GM19238 (cell line): ENCODE measurements at regions not wholly inside any gene's neighbourhood (a gene's known extent, or its start where the extent isn't known, plus 50 kb on each side); places are given as distances from the start of the nearest gene placed in this dataset.

ENCODE experiments used
- DNase-seq: peaks from one replicate; pipeline ENCODE4 v3.0.0; 2011; ENCODE audit warnings: low spot score; ENCODE audit not compliant: insufficient read length

DNA sequence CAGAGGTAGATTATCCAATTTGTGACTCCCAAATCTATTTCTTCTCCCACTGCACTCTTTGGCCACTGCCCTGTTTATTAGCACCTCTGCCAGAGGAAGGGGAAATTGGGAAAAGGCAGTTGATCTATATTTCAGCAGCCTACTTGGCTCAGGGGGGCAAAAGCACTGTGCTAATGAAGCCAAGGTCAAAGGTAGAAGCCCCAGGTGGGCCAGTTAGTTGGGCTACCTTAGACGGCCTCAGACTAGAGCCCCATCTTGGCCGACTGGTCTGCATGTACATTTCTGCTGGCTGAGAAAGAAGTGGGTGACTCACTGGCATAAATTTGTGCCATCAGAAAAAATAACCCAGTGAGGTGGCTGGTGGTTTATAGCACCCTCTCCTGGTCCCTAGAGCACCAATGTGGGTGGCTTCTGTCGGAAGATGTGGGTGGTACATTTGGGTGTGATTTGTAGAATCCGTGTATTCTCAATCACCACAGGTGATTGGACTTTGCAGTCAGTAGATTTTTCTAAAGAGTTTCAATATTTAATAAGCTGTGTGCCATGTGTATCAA, 293.3 kb upstream of the MKI67 start:
- no peak for DNase-seq

DNA sequence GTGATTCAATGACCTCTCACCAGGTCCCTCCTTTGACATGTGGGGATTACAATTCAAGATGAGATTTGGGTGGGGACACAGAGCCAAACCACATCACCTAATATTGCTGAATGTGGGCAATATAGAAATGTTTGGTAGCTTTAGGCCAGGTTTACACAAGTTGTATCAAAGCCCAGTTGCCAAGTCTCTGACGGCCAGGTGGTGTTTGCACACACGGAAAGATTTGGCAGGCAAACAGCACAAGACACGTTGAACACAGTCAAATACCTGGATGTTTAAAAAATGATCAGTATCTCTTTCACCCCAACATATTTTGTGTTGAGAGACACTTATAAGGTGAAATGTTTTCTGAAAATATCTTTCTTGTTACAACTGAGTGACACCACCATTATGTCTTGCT, 294.4 kb upstream of the MKI67 start:
- DNase-seq = no peak

DNA sequence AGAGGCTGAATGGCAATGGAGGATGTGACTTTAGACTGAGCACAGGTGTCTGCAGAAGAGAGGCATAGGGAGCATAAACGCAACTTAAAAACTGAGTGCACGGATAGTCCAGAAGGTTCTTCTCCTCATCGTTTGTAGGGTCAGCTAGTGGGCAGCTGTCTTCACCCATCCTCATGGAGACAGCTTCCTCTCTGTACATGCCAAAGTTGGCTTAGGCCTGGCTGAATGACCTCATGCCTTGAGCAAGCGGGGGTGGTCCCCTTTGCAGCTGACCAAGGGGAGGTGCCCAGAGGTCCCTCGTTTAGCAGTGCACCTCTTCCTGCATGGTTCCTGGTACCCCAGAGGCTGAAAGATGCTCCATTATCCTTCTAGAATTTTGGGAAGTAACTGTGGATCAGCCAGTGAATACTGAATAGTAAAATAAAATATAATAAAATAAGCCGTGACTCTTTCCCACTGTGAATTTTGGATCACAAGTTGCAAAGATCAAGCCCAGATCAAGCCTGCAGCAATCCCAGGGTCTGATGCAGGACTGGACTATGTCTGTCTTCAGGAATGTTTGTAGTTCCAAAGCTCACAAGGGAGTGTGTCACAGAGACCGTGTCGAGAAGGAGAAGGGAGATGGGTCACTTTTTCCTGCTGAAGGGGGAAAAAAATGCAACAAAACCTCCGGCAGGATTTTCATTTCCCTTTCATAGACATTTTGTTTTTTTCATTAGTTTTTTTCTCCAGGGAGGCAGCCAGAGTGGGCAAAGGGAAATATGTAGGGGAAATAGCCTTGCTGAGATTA, 295.3 kb upstream of the MKI67 start:
- no peak for DNase-seq

DNA sequence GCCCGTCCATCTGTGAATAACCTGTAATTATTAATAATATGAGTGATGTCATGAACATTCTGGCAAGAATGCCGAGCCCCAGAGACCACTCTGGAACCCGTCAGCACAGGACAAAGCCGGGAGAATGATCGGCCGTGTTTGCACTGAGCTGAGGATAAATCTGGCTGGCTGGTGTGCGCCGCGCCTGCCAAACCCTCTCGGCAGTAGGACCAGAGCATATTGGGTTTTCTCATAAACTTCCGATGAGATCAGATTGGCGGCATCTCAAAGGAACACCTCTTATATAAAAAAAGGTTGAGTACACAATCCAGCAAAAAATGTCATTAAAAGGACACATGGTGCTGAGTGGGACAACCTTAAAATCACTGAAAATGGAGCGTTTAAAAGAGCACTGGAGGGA, 296.0 kb upstream of the MKI67 start:
- DNase-seq = no peak

DNA sequence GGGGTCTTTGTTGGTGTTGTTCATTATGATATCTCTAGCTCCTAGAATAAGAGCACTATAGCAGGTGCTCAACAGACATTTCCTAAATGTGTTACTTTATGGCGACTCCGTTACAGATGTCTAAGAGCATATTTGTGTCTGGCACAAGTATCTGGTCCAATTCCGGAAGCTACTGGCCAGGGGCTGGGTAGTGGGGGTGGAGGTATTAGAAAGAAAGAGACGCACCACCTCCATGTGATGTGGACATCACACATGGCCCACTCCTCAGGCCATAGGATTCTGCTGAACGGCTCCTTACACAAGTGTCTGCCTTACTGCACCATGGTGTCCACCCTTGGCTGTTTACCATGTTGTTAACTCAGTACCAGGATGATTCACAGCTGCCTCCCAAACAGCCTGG, 296.8 kb upstream of the MKI67 start:
- DNase-seq = no peak

DNA sequence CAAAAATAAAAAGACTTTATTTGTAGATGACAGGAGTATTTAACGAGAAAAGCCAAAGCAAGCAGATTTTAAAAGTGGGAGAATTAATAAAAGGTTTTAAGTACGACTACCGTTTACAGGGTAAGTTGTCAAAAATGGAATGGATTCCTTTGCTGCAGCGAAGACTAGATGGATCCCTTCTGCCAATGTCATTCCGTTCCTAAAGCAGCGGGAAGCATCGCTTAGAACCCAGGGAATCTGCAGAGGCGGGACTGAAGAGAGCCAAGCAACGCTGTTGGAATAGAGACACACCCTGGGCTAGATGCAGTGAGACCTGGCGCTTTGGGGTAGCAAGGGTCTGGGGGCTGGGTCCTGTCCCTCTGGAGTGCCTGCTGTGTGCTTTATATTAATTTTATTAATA, 303.1 kb upstream of the MKI67 start:
- DNase-seq = no peak

DNA sequence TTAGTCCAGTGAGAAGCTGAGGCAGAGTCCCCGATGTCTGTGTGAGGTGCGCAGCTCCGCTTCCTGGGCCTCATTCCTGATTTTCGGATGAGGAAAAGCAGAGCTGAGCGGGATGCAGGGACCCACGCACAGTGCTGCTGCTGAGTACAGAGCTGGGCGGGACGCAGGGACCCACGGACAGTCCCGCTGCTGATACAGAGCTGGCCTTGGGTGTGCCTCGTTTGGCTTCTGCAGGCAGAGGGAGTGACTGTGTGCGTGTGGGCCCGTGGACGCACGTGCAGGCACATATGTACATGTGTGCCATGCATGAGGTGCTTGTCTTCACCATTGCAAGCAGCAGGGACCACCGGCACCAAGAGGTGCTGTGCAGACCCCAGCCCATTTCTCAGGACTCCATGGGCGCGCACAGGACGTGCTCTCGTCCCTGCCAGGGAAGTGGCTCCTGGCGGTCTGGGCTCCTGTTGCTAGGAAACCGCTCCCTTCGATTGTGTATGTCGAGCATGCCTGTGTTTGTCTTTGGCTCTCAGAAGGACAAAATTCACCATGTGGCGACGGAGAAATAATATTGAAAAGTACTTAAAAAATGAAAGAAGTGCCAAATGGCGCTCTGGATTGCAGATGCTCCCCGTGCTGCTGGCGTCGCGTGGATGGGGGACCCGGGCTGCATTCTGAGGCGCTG, 303.8 kb upstream of the MKI67 start:
- no peak for DNase-seq

DNA sequence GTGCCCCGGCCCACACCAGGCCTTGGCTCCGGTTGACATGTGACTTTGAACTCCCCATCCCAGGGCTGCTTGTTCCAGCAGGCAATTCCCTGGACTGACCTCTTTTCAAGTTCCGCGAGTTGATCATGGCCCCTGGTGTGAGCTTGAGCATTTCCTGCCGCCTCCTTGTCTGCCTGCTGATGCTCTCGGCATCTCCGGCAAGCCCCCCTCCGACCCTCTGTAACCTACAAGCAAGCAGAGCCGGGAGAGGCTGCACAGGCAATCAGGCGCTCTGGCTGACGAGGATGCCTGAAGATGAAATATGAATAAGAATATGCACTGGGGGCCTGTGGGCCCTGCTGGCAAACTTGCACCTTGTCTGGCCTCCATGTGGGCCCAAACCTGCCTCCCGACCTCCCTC, 304.9 kb upstream of the MKI67 start:
- no peak for DNase-seq

DNA sequence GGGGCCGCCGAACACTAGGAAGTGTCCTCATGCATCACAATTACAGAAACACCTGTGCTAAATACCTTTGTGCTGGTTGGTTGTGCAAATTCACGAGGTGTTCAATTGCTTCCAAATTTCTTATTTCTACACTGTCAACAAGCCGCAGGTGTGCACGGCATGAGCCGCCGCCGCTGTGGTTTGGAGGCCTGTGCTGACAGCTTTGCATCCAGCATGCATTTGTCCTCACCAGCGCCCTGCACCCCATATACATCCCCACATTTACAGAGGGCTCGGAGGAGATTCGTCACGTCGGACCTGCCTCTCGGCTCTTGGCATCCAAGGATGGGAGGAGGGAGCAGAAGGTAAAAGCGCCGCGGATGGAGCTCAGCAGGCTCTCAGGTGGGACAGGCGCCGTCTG, 305.3 kb upstream of the MKI67 start:
- DNase-seq = no peak

DNA sequence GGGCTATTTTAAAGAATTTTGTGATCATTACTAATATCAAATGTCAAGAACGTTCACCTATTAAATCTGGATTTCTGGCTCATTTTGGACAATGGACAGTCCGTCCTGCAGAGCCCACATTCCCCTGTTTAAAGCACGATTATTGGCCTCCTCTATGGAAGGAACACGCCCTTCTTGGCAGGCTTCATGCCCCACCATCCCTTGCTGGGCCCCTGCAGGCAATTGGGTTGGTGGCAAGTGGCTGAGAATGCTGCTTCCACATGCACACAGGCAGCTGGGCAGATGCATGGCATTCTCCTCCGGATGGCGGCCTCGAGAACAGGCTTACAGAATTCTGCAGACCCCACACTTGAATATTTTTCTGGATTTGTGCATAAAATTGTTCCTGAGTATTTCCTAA, 305.8 kb upstream of the MKI67 start:
- DNase-seq = no peak

DNA sequence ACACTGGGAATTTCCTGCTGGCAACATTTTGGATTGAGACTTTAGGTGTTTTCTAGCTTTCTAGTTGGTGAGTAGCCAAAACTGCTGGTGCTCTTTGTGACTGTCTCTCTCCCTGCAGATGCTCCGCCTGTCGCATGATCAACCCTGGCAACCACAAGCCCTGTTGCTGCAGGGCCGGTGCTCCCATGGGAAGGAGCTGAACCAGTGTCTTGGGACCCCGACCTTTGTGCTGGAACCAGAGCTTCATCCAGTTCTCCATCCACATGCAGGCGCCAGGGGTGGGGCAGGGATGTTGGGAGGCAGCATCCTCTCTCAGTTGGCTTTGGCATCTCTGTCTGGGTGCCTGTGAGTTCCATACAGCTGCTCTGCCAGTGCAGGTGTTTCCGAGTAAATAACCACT, 306.2 kb upstream of the MKI67 start:
- no peak for DNase-seq

DNA sequence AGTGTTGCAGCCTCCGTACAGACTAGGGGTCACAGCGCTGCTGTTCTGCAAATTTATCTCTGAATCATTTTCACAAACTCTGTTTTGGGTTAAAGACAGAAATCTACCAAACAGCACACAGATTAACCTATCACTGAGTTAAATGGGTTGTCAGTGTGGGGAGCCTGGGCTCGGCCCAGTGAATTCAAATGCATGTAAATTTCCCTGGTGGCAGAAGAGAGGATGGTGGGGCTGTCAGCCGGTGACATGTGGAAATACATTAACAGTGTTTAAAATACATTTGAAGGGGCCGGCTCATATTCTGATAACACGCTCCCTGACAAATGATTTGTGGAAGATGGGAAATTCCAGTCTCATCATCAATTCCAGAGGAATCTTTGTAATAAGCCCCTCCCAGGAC, 309.6 kb upstream of the MKI67 start:
- no peak for DNase-seq

DNA sequence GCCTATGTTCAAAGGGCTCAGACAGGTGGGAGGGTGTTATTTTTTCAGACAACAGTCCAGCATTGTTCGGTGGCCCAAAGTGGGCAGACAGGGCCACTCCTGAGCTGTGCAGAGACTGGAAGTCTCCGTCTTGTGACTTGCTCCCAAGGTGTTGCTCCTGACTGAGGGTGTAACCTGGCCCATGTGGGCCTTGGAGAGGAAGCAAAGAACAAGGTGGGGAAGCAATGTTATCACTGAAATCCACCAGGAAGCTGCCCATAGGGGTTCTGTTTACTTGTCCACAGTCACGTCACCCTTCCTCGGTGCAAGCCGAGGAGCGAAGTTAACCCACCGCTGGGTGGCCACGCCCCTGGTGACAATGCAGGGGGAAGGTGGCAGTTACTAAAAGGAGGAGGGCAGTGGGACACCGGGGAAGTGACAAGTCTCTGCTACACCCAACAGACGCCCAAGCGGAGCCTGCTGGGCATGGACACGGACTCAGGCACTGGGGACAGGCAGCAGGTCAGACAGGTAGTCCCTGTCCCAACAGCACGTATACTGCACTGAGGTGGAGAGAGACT, 311.6 kb upstream of the MKI67 start:
- DNase-seq = no peak

DNA sequence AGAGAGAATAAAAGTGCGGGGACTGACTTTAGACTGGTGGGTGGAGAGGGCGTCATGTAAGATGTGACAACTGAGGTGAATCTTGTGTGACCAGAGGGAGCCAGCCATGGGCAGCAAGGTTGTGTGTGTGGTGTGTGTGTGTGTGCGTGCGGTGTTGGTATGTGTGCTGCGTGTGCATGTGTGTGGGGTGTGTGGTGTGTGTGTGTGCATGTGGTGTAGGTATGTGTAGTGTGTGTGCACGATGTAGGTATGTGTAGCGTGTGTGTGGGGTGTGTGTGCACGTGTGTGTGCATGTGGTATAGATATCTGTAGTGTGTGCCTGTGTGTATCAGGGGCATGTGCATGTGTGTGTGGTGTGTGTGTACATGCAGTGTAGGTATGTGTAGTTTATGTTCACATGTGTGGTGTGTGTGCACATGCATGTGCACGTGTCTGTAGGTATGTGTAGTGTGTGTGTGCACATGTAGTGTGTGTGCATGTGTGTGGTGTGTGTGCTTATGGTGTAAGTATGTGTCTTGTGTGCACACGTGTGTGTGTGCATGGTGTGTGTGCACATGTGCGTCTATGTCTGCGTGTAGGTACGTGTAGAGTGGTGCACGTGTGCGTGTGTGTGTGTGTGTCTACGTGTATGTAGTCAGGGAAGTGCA, 312.3 kb upstream of the MKI67 start:
- DNase-seq = no peak

DNA sequence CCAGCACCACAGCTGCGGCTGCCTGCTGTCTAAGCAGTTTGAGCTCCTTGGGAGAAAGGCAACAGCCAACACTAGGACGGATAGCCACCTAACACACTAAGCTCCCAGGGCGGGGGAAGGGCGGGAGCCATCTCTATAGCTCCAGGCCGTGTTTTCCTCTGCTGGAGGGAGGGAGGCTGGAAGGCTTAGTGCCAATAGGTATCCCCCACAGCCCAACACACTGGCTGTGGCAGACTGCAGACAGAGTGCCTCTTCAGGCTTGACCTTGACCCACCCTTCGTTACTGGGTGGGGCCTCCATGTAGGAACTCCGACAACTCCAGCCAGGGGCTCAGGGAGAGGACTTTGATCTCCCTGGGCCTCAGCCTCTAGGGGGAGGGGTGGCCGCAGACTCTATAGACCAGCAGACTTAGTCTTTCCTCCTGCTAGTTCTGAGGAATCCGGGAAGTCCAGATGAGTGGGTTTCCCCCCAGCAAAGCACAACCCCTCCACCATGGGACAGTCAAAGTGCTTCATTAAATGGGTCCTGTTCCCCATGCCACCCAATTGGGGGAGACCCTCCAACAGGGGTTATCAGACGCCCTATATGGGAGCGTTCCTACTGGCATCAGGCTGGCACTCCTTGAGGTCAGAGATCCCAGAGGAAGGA, 314.4 kb upstream of the MKI67 start:
- DNase-seq = no peak

DNA sequence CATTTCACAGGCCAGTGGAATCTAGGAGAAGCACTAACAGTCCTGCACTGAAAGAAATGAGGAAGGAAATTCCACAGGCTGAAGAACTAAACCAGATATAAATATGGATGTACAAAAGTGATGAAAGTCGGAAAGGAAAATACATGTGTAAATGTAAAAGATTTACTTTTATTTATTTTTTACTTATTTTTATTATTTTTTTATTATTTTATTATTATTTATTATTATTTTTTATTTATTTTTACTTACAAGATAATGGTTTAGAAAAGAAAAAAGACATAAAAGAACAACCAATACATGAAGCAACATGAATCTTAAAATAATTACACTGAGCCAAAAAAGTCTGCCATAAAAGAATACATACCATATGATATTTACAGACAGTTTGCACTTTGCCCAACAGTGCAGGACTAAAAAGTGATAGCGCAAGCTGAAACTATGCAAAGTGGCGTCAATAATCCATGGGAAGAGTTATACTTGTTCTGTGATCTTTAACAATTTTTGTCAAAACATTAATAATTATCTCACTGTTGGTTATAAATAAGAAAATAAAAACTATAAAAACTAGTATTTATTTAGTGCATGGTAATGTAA, 317.8 kb upstream of the MKI67 start:
- DNase-seq = no peak

DNA sequence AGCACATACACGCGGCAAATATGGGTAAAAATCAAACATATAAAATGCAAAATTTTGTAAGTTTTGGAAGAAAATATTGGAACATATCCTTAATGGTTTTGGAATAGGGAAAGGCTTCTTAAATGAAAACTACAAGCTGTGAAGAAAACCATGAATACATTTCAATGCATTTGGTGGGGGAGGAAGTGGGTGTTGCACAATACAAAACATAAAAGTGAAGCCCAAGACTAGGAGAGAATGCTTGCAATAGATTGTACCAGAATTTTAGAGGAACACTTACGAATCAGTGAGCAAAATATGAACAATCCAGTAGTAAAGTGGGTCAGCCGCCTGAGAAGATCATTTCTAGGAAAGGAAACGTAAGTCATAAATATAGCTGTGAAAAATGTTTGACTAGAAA, 322.6 kb upstream of the MKI67 start:
- no peak for DNase-seq

DNA sequence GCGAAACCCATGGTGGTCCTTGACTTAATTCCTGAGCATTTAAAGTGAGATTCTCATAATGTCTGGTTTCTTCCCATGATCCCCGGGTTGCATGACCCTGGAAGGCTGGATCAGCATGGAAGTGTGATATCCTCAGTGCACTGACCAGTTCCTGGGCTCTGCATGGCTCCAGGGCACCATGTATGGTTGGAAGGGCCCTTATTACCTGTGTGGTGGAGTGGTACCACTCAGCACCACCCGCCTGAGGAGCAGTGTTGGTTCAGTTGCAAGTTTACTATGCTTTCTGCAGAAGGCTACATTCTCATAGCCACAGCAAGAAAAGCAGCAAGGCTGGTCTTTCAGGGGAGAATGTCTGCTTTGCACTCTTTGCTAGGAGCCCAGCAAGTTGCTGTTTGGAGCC, 325.7 kb upstream of the MKI67 start:
- no peak for DNase-seq

DNA sequence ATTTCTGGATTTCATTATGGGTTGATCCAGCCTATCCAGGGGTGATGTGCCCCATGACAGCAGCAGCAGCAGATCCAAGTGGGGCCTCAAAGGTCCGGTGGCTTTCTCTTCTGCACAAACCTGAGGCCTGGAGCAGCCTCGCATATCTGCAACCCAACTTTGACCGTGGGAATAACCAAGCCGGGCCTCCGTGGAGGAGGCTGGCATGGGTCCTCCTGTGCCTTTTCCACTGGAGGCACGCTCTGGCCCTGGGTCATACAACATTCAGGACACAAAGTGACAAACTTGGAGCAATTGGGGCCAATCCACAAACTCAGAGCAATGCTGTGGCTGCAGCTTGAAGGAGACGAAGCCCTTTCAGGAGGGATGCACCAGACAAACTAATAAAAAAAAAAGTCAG, 330.0 kb upstream of the MKI67 start:
- no peak for DNase-seq

DNA sequence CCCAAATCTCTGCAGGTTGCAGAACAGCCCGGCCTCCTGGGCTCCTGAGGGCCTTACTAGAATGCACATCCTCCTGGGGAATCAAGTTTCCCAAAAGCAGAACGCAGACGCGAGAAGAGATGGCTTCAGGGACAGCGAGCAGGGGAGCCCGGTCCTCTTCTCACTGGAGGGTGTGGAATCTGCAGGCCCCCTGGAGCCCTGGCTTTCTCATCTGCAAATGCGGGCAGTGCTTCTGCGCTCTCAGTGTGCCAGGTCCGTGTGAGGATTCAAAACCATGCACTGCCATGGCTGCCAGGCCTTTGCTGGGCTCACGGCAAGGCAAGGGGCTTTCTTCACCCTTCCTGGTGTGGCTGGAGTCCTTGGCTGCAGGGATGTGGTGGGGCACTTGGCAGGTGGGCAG, 330.9 kb upstream of the MKI67 start:
- no peak for DNase-seq

DNA sequence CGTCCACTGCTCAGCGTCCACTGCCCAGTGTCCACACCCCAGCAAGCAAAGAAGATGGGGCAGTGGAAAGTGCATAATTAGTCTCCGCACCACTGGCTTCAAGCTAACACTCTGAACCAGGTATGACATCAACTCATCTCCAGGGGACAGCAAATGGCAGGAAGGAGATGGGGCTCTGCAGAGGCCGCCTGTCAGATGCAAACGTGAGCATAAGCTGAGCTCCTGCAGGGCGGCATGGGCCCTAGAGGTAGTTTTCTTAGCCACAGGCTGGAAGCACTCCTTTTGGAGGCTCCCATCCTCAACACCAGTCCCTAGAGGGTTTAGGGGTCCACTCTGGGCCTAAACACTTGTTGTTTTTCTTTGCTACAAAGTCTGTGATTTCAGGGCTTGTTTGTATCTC, 335.8 kb upstream of the MKI67 start:
- no peak for DNase-seq
